Astrocyte (in vitro differentiated cells and primary cell): ENCODE measurements at regions not wholly inside any gene's neighbourhood (a gene's known extent, or its start where the extent isn't known, plus 50 kb on each side); places are given as distances from the start of the nearest gene placed in this dataset.

Source experiments
- DNase-seq: peaks from one replicate; pipeline ENCODE4 v3.0.0-alpha.2; 2010; ENCODE audit warnings: low read depth
- FAIRE-seq: peaks from 2 replicates; lab custom pipeline; 2011; peaks lifted over from hg19 to GRCh38; lab: Jason Lieb, UNC
- H2AFZ ChIP-seq: 2 replicates; pipeline ENCODE4 v1.6.0; 2012; ENCODE audit warnings: low read depth, low read length, inconsistent platforms
- H3K27ac ChIP-seq: 2 replicates; pipeline ENCODE4 v1.5.1; 2011; ENCODE audit warnings: low read depth, low read length, inconsistent platforms
- H3K27me3 ChIP-seq: 2 replicates; pipeline ENCODE4 v1.6.0; 2011; ENCODE audit warnings: low read length, inconsistent platforms; ENCODE audit not compliant: insufficient read depth
- H3K36me3 ChIP-seq: 2 replicates; pipeline ENCODE4 v1.5.1; 2011; ENCODE audit warnings: low read length, inconsistent platforms; ENCODE audit not compliant: insufficient read depth
- H3K4me1 ChIP-seq: 2 replicates; pipeline ENCODE4 v1.5.1; 2011; ENCODE audit warnings: low read length, inconsistent platforms; ENCODE audit not compliant: insufficient read depth
- H3K4me2 ChIP-seq: 2 replicates; pipeline ENCODE4 v1.6.0; 2012; ENCODE audit warnings: low read length, inconsistent platforms
- H3K4me3 ChIP-seq: 2 replicates; pipeline ENCODE4 v1.5.1; 2011; ENCODE audit warnings: low read depth, mild to moderate bottlenecking, low read length, inconsistent platforms; ENCODE audit not compliant: insufficient read depth
- H3K79me2 ChIP-seq: 2 replicates; pipeline ENCODE4 v1.6.0; 2012; ENCODE audit warnings: mild to moderate bottlenecking, low read length, inconsistent platforms; ENCODE audit not compliant: insufficient read depth
- H3K9ac ChIP-seq: 2 replicates; pipeline ENCODE4 v1.6.0; 2012; ENCODE audit warnings: mild to moderate bottlenecking, low read length, inconsistent platforms
- H3K9me3 ChIP-seq: 2 replicates; pipeline ENCODE4 v1.5.1; 2012; ENCODE audit warnings: low read depth, mild to moderate bottlenecking, low read length, inconsistent platforms; ENCODE audit not compliant: insufficient read depth
- H4K20me1 ChIP-seq: 2 replicates; pipeline ENCODE4 v1.6.0; 2012; ENCODE audit warnings: low read length, inconsistent platforms; ENCODE audit not compliant: insufficient read depth
- H3K27ac Mint-ChIP-seq: one replicate; pipeline ENCODE4 v1.8.0; 2021; ENCODE audit warnings: mild to moderate bottlenecking, mixed read lengths; ENCODE audit not compliant: unreplicated experiment
- H3K27me3 Mint-ChIP-seq: one replicate; pipeline ENCODE4 v1.8.0; 2021; ENCODE audit warnings: low read depth, mixed read lengths; ENCODE audit not compliant: unreplicated experiment
- H3K36me3 Mint-ChIP-seq: one replicate; pipeline ENCODE4 v1.8.0; 2021; ENCODE audit warnings: low read depth, mixed read lengths; ENCODE audit not compliant: unreplicated experiment
- H3K4me1 Mint-ChIP-seq: one replicate; pipeline ENCODE4 v1.8.0; 2021; ENCODE audit warnings: low read depth, mixed read lengths; ENCODE audit not compliant: unreplicated experiment
- H3K4me3 Mint-ChIP-seq: one replicate; pipeline ENCODE4 v1.8.0; 2021; ENCODE audit warnings: mild to moderate bottlenecking, moderate library complexity, mixed read lengths; ENCODE audit not compliant: unreplicated experiment
- H3K9me3 Mint-ChIP-seq: one replicate; pipeline ENCODE4 v1.8.0; 2021; ENCODE audit warnings: mild to moderate bottlenecking, mixed read lengths; ENCODE audit not compliant: unreplicated experiment
- CTCF ChIP-seq: IDR thresholded peaks from 2 replicates; pipeline ENCODE4 v1.5.1; 2011; ENCODE audit warnings: low read depth, mild to moderate bottlenecking, inconsistent platforms, low read length, moderate library complexity; ENCODE audit not compliant: insufficient read depth
- EZH2 ChIP-seq: IDR thresholded peaks from 2 replicates; pipeline ENCODE4 v1.6.1; 2012; ENCODE audit warnings: mild to moderate bottlenecking, low read length, inconsistent platforms; ENCODE audit not compliant: insufficient read depth

GRCh38 chr6:132893772-132894490 lies 79.6 kb downstream of the RPS12 start:
- no peaks in the 10 kb centered on the region for H3K27me3 Mint-ChIP-seq
- Histone ChIP-seq H3K4me1 (no peaks in the 10 kb centered on the region), H2AFZ (no peak overlapping the region), H3K27me3 (no peaks in the 10 kb centered on the region), H3K79me2 (no peaks in the 10 kb centered on the region), H3K4me2 (no peak overlapping the region), H3K36me3 (no peaks in the 10 kb centered on the region), H3K4me3 (no peak overlapping the region), H4K20me1 (no peaks in the 10 kb centered on the region), H3K9me3 (no peaks in the 10 kb centered on the region), H3K9ac (no peak overlapping the region), H3K27ac (no peak overlapping the region)
- FAIRE-seq (no peak), DNase-seq (no peak)
- TF ChIP-seq EZH2 (no peak), CTCF (no peak)
- H3K36me3 Mint-ChIP-seq, result no peaks in the 10 kb centered on the region
- H3K4me3 Mint-ChIP-seq, result no peak overlapping the region
- peaks cover 1% of the 10 kb centered on the region for H3K9me3 Mint-ChIP-seq
- H3K27ac Mint-ChIP-seq, result no peak overlapping the region
- no peaks in the 10 kb centered on the region for H3K4me1 Mint-ChIP-seq

GRCh38 chr6:132898376-132898775 lies 84.0 kb downstream of the RPS12 start:
- no peak overlapping the region for H2AFZ ChIP-seq
- TF ChIP-seq EZH2, result no peak
- TF ChIP-seq CTCF, result no peak
- no peaks in the 10 kb centered on the region for H3K27me3 Mint-ChIP-seq
- H3K4me1 ChIP-seq, result no peaks in the 10 kb centered on the region
- H3K36me3 ChIP-seq, result no peaks in the 10 kb centered on the region
- H3K27ac Mint-ChIP-seq, result no peak overlapping the region
- H3K79me2 ChIP-seq, result no peaks in the 10 kb centered on the region
- no peak overlapping the region for H3K27ac ChIP-seq
- no peaks in the 10 kb centered on the region for H3K9me3 ChIP-seq
- H3K4me3 ChIP-seq, result no peak overlapping the region
- no peak overlapping the region for H3K4me2 ChIP-seq
- H3K4me1 Mint-ChIP-seq, result no peaks in the 10 kb centered on the region
- no peak for DNase-seq
- H3K27me3 ChIP-seq, result no peaks in the 10 kb centered on the region
- no peak overlapping the region for H3K4me3 Mint-ChIP-seq
- no peak overlapping the region for H3K9ac ChIP-seq
- FAIRE-seq, result no peak
- no peaks in the 10 kb centered on the region for H4K20me1 ChIP-seq
- peaks cover 1% of the 10 kb centered on the region for H3K9me3 Mint-ChIP-seq
- H3K36me3 Mint-ChIP-seq, result no peaks in the 10 kb centered on the region

- H3K79me2 ChIP-seq, result no peaks in the 10 kb centered on the region
- peaks cover 1% of the 10 kb centered on the region for H3K9me3 Mint-ChIP-seq
- no peaks in the 10 kb centered on the region for H3K4me1 ChIP-seq
- no peak overlapping the region for H3K4me3 ChIP-seq
- H3K27me3 ChIP-seq, result no peaks in the 10 kb centered on the region
- no peaks in the 10 kb centered on the region for H3K27me3 Mint-ChIP-seq
- no peaks in the 10 kb centered on the region for H3K36me3 Mint-ChIP-seq
- no peak overlapping the region for H3K4me2 ChIP-seq
- no peaks in the 10 kb centered on the region for H4K20me1 ChIP-seq
- H3K4me1 Mint-ChIP-seq, result no peaks in the 10 kb centered on the region
- H3K36me3 ChIP-seq, result no peaks in the 10 kb centered on the region
- H3K27ac Mint-ChIP-seq, result no peak overlapping the region
- no peak for TF ChIP-seq CTCF
- no peak for TF ChIP-seq EZH2
- FAIRE-seq, result no peak
- no peak overlapping the region for H3K4me3 Mint-ChIP-seq
- H2AFZ ChIP-seq, result no peak overlapping the region
- DNase-seq, result no peak
- no peak overlapping the region for H3K27ac ChIP-seq
- H3K9me3 ChIP-seq, result no peaks in the 10 kb centered on the region
- no peak overlapping the region for H3K9ac ChIP-seq
Measured at GRCh38 chr6:132900849-132901248, 86.5 kb downstream of the RPS12 start.
